ENCODE measurements at regions not wholly inside any gene's neighbourhood (a gene's known extent, or its start where the extent isn't known, plus 50 kb on each side); places are given as distances from the start of the nearest gene placed in this dataset.
"Not testable (repeated sequence)": the region's sequence is repeated elsewhere in the genome, so short reads cannot be mapped to it uniquely, and the experiment has no call there.

GRCh38 chrX:110519906-110520452 lies 161.3 kb downstream of the RTL9 start:
- in situ Hi-C loops (cut with HindIII; ENCODE audit: low pct_unique_long_range_greater_than_20kb, low sequenced_read_pairs), result no loop called here
- BruUV-seq (replicated peaks), result no TSS peak
- POLR2A ChIA-PET, result no interaction called here

GRCh38 chrX:110520652-110521051 lies 162.0 kb downstream of the RTL9 start:
- DNase-seq (ENCODE audit: low read depth, low spot score); ATAC-seq; H3K27me3 ChIP-seq (ENCODE audit: control insufficient read depth, insufficient read depth, low read length); H3K9me3 ChIP-seq (ENCODE audit: control insufficient read depth, insufficient read depth, low read depth, low read length); intact Hi-C loops (cut with micrococcal nuclease; ENCODE audit: unreplicated experiment); H3K36me3 ChIP-seq (ENCODE audit: control insufficient read depth, insufficient read depth, low read length); BruUV-seq (replicated peaks); H3K27ac ChIP-seq (ENCODE audit: low read length); POLR2A ChIA-PET; H3K4me1 ChIP-seq (ENCODE audit: control insufficient read depth, insufficient read depth, low read length); CTCF ChIA-PET; in situ Hi-C loops (cut with HindIII; ENCODE audit: low pct_unique_long_range_greater_than_20kb, low sequenced_read_pairs); H3K4me3 ChIP-seq (ENCODE audit: low read depth in 2 of 2, low read length in 2 of 2): not testable (repeated sequence)

More at GRCh38 chrX:110519906-110520452, 161.3 kb downstream of the RTL9 start:
- Histone ChIP-seq H3K4me3 (ENCODE audit: low read depth in 2 of 2, low read length in 2 of 2) (no peak overlapping the region), H3K9me3 (ENCODE audit: control insufficient read depth, insufficient read depth, low read depth, low read length) (no peaks in the 10 kb centered on the region), H3K36me3 (ENCODE audit: control insufficient read depth, insufficient read depth, low read length) (no peaks in the 10 kb centered on the region), H3K27me3 (ENCODE audit: control insufficient read depth, insufficient read depth, low read length) (no peaks in the 10 kb centered on the region), H3K27ac (ENCODE audit: low read length) (no peak overlapping the region), H3K4me1 (ENCODE audit: control insufficient read depth, insufficient read depth, low read length) (no peaks in the 10 kb centered on the region)
- DNase-seq (ENCODE audit: low read depth, low spot score) (no peak), ATAC-seq (no peak)
- intact Hi-C loops (cut with micrococcal nuclease; ENCODE audit: unreplicated experiment), result no loop called here
- TF ChIP-seq REST (IDR thresholded peaks at IDR 0.05; ENCODE audit: insufficient read depth in 1 of 2, low read depth in 2 of 2, low read length in 1 of 2) (no peak), POLR2AphosphoS5 (IDR thresholded peaks at IDR 0.05; ENCODE audit: low read depth, low read length) (no peak), CTCF (IDR thresholded peaks at IDR 0.05) (no peak), SIN3A (IDR thresholded peaks at IDR 0.05; ENCODE audit: borderline replicate concordance, insufficient read depth, low read depth, low read length) (no peak), TCF7L2 (IDR thresholded peaks at IDR 0.05; ENCODE audit: low read depth, low read length) (no peak)
- CTCF ChIA-PET, result no interaction called here

GRCh38 chrX:110531873-110532580 lies 173.4 kb downstream of the RTL9 start:
- Histone ChIP-seq H3K4me3 (ENCODE audit: low read depth in 2 of 2, low read length in 2 of 2) (no peak overlapping the region), H3K36me3 (ENCODE audit: control insufficient read depth, insufficient read depth, low read length) (no peaks in the 10 kb centered on the region), H3K4me1 (ENCODE audit: control insufficient read depth, insufficient read depth, low read length) (no peaks in the 10 kb centered on the region), H3K27ac (ENCODE audit: low read length) (no peak overlapping the region), H3K9me3 (ENCODE audit: control insufficient read depth, insufficient read depth, low read depth, low read length) (no peaks in the 10 kb centered on the region), H3K27me3 (ENCODE audit: control insufficient read depth, insufficient read depth, low read length) (no peaks in the 10 kb centered on the region)
- DNase-seq (ENCODE audit: low read depth, low spot score) (no peak), ATAC-seq (no peak)
- ChIA-PET CTCF (no interaction called here), POLR2A (no interaction called here)
- in situ Hi-C loops (cut with HindIII; ENCODE audit: low pct_unique_long_range_greater_than_20kb, low sequenced_read_pairs), result no loop called here
- BruUV-seq (replicated peaks), result no TSS peak
- TF ChIP-seq CTCF (IDR thresholded peaks at IDR 0.05) (no peak), REST (IDR thresholded peaks at IDR 0.05; ENCODE audit: insufficient read depth in 1 of 2, low read depth in 2 of 2, low read length in 1 of 2) (no peak), TCF7L2 (IDR thresholded peaks at IDR 0.05; ENCODE audit: low read depth, low read length) (no peak), SIN3A (IDR thresholded peaks at IDR 0.05; ENCODE audit: borderline replicate concordance, insufficient read depth, low read depth, low read length) (no peak), POLR2AphosphoS5 (IDR thresholded peaks at IDR 0.05; ENCODE audit: low read depth, low read length) (no peak)
- intact Hi-C loops (cut with micrococcal nuclease; ENCODE audit: unreplicated experiment), result no loop called here

Data from Panc1 (cell line).